Esophagus squamous epithelium (tissue), 5 donors: ENCODE measurements at regions not wholly inside any gene's neighbourhood (a gene's known extent, or its start where the extent isn't known, plus 50 kb on each side); places are given as distances from the start of the nearest gene placed in this dataset.

Experiments
- DNase-seq: peaks from one replicate; lab custom pipeline; 2025; lab: John Stamatoyannopoulos, UW
- H3K27ac ChIP-seq, 4 donors: fragments of 200-600 bp; sonication (generic); one replicate each; pipeline ENCODE4 v1.5.1; 2016 to 2019; ENCODE audit warnings: mild to moderate bottlenecking in 1 of 4
- H3K27me3 ChIP-seq, 4 donors: fragments of 200-600 bp; sonication (generic); 1 replicate in 3 of 4; 2 replicates in 1 of 4; pipeline versions ENCODE4 v1.5.1 to v1.6.0; 2017 to 2021; ENCODE audit warnings: antibody characterized with exemption in 1 of 4
- H3K36me3 ChIP-seq, 3 donors: fragments of 200-600 bp; sonication (generic); one replicate each; pipeline ENCODE4 v1.5.1; 2016 to 2019
- H3K4me1 ChIP-seq, 3 donors: fragments of 200-600 bp; sonication (generic); one replicate each; pipeline ENCODE4 v1.5.1; 2017 to 2019
- H3K4me3 ChIP-seq, 4 donors: fragments of 200-600 bp; sonication (generic); 1 replicate in 3 of 4; 2 replicates in 1 of 4; pipeline ENCODE4 v1.5.1; 2016 to 2019; ENCODE audit warnings: mild to moderate bottlenecking in 2 of 4, moderate library complexity in 1 of 4
- H3K9me3 ChIP-seq, 3 donors: fragments of 200-600 bp; sonication (generic); one replicate each; pipeline ENCODE4 v1.5.1; 2016 to 2019
- POLR2A ChIP-seq, 4 donors: fragments of 450-650 bp; IDR thresholded peaks; one replicate each; pipeline ENCODE4 v1.6.1; 2017; ENCODE audit warnings: antibody characterized with exemption in 4 of 4, mild to moderate bottlenecking in 4 of 4, moderate library complexity in 3 of 4
- WGBS, 2 donors: methylation state at CpG; one replicate each; pipeline ENCODE4 v1.1.5; 2018; 5-methylcytosine and 5-hydroxymethylcytosine counted together
- intact Hi-C: fragments of 100-400 bp; cut with DNase I; formaldehyde crosslinking; loops from one replicate; pipeline ENCODE4 v1.15.0; 2022
- TF ChIP-seq, protein P1 (sequence below), 6 experiments: fragments of 450-650 bp in 4 of 6; fragments of 200-600 bp in 2 of 6; sonication (generic) in 2 of 6; IDR thresholded peaks; one replicate each; pipeline ENCODE4 v1.5.1; 2016 to 2019; ENCODE audit warnings: antibody characterized with exemption in 6 of 6, mild to moderate bottlenecking in 4 of 6, moderate library complexity in 4 of 6
- donor health status: DM: yes; HTN: yes; CAD: no.

DNA sequence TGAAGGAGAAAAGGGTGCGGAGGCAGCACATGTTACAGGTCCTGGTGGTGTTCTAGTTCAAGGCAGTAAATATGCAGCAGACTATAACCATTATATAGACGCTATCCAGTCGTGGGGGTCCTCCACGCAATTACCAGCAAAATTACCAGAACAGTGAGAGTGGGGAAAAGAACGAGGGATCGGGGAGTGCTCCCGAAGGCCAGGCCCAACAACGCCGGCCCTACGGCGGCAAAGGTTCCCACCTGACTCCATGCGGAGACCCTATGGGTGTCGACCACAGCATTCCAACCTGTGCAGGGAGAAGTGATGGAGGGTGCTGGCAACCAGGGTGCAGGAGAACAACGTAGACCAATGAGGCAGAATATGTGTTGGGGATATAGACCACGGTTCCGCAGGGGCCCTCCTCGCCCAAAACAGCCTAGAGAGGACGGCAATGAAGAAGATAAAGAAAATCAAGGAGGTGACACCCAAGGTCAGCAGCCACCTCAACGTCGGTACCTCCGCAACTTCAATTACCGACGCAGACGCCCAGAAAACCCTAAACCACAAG, 89.0 kb upstream of the TPM1 start:
- DNase-seq, result no peak
- intact Hi-C loops, result no loop called here

DNA sequence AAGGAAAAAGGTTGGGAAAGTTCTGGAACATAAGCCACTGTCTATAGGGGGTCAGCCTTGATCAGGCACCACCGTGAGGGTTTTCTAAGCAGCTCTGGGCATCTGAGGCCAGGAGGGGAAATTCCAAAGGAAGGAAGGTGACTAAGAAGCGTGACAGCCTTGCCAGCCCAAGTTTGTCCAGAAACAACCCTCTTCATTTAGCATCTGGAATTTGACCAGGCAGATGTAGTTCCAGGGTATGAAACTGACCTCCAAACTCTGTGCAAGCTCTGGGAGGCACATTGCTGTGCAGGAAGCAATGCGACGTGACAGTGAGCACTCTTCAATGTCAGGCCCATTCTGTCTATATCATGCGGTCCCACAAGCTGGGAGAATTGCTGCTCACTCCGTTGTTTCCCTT, 85.4 kb upstream of the TPM1 start:
- no peak for TF ChIP-seq POLR2A (IDR thresholded peaks at IDR 0.05)
- TF ChIP-seq, protein P1, sequence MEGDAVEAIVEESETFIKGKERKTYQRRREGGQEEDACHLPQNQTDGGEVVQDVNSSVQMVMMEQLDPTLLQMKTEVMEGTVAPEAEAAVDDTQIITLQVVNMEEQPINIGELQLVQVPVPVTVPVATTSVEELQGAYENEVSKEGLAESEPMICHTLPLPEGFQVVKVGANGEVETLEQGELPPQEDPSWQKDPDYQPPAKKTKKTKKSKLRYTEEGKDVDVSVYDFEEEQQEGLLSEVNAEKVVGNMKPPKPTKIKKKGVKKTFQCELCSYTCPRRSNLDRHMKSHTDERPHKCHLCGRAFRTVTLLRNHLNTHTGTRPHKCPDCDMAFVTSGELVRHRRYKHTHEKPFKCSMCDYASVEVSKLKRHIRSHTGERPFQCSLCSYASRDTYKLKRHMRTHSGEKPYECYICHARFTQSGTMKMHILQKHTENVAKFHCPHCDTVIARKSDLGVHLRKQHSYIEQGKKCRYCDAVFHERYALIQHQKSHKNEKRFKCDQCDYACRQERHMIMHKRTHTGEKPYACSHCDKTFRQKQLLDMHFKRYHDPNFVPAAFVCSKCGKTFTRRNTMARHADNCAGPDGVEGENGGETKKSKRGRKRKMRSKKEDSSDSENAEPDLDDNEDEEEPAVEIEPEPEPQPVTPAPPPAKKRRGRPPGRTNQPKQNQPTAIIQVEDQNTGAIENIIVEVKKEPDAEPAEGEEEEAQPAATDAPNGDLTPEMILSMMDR (IDR thresholded peaks at IDR 0.05), result no peak
- no peak overlapping the region for H3K27ac ChIP-seq
- intact Hi-C loops, result no loop called here
- no peak for DNase-seq
- peaks cover 0 to 9% (median 4%) of the 10 kb centered on the region in 3 donors for H3K4me1 ChIP-seq
- no peaks in the 10 kb centered on the region for H3K9me3 ChIP-seq
- H3K36me3 ChIP-seq, result no peaks in the 10 kb centered on the region
- 79 to 81% methylated on average over 6 of the region's 6 CpGs for WGBS, 2 donors
- H3K4me3 ChIP-seq, result no peak overlapping the region
- peaks cover 0 to 19% (median 0%) of the 10 kb centered on the region in 4 donors for H3K27me3 ChIP-seq

More for the DNA sequence above, 89.0 kb upstream of the TPM1 start:
- Histone ChIP-seq H3K9me3 (no peaks in the 10 kb centered on the region), H3K27me3 (peaks cover 0 to 53% (median 0%) of the 10 kb centered on the region in 4 donors), H3K27ac (no peak overlapping the region), H3K4me1 (peaks cover 0 to 8% (median 1%) of the 10 kb centered on the region in 3 donors), H3K4me3 (no peak overlapping the region), H3K36me3 (no peaks in the 10 kb centered on the region)
- TF ChIP-seq, protein P1 (IDR thresholded peaks at IDR 0.05), result no peak
- TF ChIP-seq POLR2A (IDR thresholded peaks at IDR 0.05), result no peak
- 93 to 96% methylated on average over 17 to 23 of the region's 24 CpGs for WGBS, 2 donors

DNA sequence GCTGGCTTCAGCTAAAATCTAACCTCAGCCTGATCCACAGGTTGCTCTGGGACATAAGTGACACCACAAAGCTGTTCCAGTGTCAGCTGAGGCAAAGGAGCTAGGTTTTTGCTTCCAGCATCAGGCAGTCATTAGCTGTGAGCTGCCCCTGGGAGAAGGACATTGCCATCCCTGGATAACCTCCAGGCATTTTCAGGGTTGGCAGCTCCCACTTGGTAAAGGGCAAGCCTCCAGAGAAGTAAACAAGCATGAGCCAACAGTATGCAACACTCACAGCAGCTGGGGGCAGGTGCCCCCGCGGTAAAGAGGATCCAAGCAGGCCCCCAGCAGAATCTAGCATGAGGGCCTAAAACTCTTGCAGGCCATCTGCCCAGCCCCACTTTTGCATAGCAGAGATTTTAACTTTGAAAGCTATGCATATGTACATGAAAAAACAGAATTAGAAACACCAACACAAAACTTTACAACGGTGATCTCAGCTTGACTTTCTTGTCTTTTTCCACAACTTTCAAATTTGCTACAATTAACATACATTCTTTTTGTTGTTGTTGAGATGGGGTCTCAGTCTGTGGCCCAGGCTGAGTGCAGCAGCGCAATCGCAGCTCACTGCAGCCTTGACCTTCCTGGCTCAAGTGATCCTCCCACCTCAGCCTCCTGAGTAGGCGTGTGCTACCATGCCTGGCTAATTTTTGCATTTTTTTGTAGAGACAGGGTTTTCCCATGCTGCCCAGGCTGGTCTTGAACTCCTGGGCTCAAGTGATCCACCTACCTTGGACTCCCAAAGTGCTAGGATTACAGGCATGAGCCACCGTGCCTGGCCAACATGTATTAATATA, 83.8 kb upstream of the TPM1 start:
- DNase-seq, result no peak
- Histone ChIP-seq H3K9me3 (no peaks in the 10 kb centered on the region), H3K27ac (no peak overlapping the region), H3K36me3 (no peaks in the 10 kb centered on the region), H3K4me3 (no peak overlapping the region), H3K27me3 (peaks cover 0 to 3% (median 0%) of the 10 kb centered on the region in 4 donors), H3K4me1 (peaks cover 0 to 9% (median 4%) of the 10 kb centered on the region in 3 donors)
- WGBS, 2 donors, result 71 to 76% methylated on average over 7 of the region's 7 CpGs
- TF ChIP-seq, protein P1 (IDR thresholded peaks at IDR 0.05), result no peak
- TF ChIP-seq POLR2A (IDR thresholded peaks at IDR 0.05), result no peak
- intact Hi-C loops, result no loop called here

DNA sequence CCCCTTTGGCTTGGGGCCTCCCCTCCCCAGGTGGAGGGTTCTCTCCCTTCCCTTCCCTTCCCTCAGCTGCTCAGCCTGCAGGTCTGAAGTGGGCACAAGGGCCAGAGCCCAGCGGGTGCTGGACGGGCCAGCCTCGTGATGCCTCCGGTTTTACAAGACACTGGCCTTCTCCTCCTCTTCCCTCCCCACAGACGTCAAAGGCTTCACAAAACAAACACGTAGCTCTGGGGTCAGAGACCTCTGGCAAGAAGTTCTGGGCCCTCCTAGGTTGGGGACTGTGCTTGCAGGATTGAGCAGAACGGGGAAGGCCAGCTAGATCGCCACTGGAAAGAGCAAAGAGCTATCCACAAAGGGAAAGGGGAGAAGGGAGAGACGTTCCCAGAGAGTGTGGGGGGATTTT, 81.4 kb upstream of the TPM1 start:
- WGBS, 2 donors, result 80 to 95% methylated on average over 3 to 9 of the region's 9 CpGs
- no peak overlapping the region for H3K4me3 ChIP-seq
- no peaks in the 10 kb centered on the region for H3K36me3 ChIP-seq
- H3K27ac ChIP-seq, result no peak overlapping the region
- no peak for DNase-seq
- H3K4me1 ChIP-seq, result peaks cover 0 to 14% (median 4%) of the 10 kb centered on the region in 3 donors
- intact Hi-C loops, result no loop called here
- TF ChIP-seq, protein P1 (IDR thresholded peaks at IDR 0.05), result no peak
- TF ChIP-seq POLR2A (IDR thresholded peaks at IDR 0.05), result no peak
- H3K27me3 ChIP-seq, result no peaks in the 10 kb centered on the region
- H3K9me3 ChIP-seq, result no peaks in the 10 kb centered on the region
